Fibroblast of villous mesenchyme (primary cell): ENCODE measurements at regions not wholly inside any gene's neighbourhood (a gene's known extent, or its start where the extent isn't known, plus 50 kb on each side); places are given as distances from the start of the nearest gene placed in this dataset.
A peak's percentile ranks its signal among the peaks of the same experiment; 100 is the strongest.
"Not testable (repeated sequence)": the region's sequence is repeated elsewhere in the genome, so short reads cannot be mapped to it uniquely, and the experiment has no call there.

Source experiments
- DNase-seq: peaks from one replicate; pipeline ENCODE4 v3.0.0-alpha.2; 2010; ENCODE audit warnings: low read depth
- H3K4me3 ChIP-seq: 2 replicates; pipeline ENCODE4 v1.5.1; 2011; ENCODE audit warnings: low read depth, mild to moderate bottlenecking, low read length
- CTCF ChIP-seq: IDR thresholded peaks from 2 replicates; pipeline ENCODE4 v1.5.1; 2012; ENCODE audit warnings: low read depth, mild to moderate bottlenecking, low read length; ENCODE audit not compliant: insufficient read depth

GRCh38 chr2:57050007-57050406 is 866.2 kb downstream of the CCDC85A start:
- H3K4me3 ChIP-seq, result no peak overlapping the region
- no peak for DNase-seq
- TF ChIP-seq CTCF, result no peak

- not testable (repeated sequence) for DNase-seq, H3K4me3 ChIP-seq
Measured at GRCh38 chr2:57066301-57066700, 882.5 kb downstream of the CCDC85A start.

- TF ChIP-seq CTCF, result no peak
- no peak overlapping the region for H3K4me3 ChIP-seq
- DNase-seq, result no peak
Measured at GRCh38 chr2:57075226-57075625, 891.4 kb downstream of the CCDC85A start.

- peak; percentile 13 for DNase-seq
- no peak overlapping the region for H3K4me3 ChIP-seq
- TF ChIP-seq CTCF, result no peak
Measured at GRCh38 chr2:57080035-57080434, 896.2 kb downstream of the CCDC85A start.

GRCh38 chr2:57084697-57085281 is 901.0 kb downstream of the CCDC85A start:
- TF ChIP-seq CTCF, result no peak
- DNase-seq, result no peak
- H3K4me3 ChIP-seq, result no peak overlapping the region

GRCh38 chr2:57093020-57093419 is 909.2 kb downstream of the CCDC85A start:
- H3K4me3 ChIP-seq, result no peak overlapping the region
- DNase-seq, result no peak
- TF ChIP-seq CTCF, result no peak

- TF ChIP-seq CTCF, result no peak
- H3K4me3 ChIP-seq, result no peak overlapping the region
- no peak for DNase-seq
Measured at GRCh38 chr2:57097855-57098254, 914.1 kb downstream of the CCDC85A start.
